Gastroesophageal sphincter (tissue), 3 donors: ENCODE measurements at regions not wholly inside any gene's neighbourhood (a gene's known extent, or its start where the extent isn't known, plus 50 kb on each side); places are given as distances from the start of the nearest gene placed in this dataset.

Source experiments
- POLR2AphosphoS5 ChIP-seq: sonication (generic); formaldehyde crosslinking; IDR thresholded peaks from one replicate; pipeline ENCODE4 v1.6.1; 2017; ENCODE audit warnings: antibody characterized with exemption
- TF ChIP-seq, protein P1 (sequence below), 4 experiments: fragments of 200-600 bp in 2 of 4; fragments of 450-650 bp in 2 of 4; sonication (generic) in 1 of 4; IDR thresholded peaks; one replicate each; pipeline ENCODE4 v1.5.1; 2017 to 2019; ENCODE audit warnings: antibody characterized with exemption in 4 of 4, mild to moderate bottlenecking in 2 of 4, moderate library complexity in 2 of 4

DNA sequence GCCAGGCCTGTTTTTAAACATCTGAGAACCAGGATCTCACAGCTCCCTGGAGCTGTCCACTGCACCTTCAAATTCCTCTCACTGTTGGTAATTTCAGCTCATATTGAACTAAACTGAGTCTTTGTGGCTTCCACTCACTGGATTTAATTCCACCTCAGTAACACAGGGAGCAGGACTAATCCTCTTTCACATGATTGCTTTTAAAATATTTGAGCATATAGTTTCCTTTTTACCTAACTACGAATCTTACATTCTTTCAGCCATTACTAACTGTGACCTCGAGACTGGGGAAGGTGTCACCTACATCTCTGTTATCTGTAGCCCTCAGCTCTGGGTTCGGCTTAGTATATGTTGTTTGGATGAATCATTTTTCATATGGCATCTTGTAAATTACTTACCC lies 194.3 kb upstream of the C2CD4B start:
- TF ChIP-seq, protein P1, sequence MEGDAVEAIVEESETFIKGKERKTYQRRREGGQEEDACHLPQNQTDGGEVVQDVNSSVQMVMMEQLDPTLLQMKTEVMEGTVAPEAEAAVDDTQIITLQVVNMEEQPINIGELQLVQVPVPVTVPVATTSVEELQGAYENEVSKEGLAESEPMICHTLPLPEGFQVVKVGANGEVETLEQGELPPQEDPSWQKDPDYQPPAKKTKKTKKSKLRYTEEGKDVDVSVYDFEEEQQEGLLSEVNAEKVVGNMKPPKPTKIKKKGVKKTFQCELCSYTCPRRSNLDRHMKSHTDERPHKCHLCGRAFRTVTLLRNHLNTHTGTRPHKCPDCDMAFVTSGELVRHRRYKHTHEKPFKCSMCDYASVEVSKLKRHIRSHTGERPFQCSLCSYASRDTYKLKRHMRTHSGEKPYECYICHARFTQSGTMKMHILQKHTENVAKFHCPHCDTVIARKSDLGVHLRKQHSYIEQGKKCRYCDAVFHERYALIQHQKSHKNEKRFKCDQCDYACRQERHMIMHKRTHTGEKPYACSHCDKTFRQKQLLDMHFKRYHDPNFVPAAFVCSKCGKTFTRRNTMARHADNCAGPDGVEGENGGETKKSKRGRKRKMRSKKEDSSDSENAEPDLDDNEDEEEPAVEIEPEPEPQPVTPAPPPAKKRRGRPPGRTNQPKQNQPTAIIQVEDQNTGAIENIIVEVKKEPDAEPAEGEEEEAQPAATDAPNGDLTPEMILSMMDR (IDR thresholded peaks at IDR 0.05), result no peak
- no peak for TF ChIP-seq POLR2AphosphoS5
